ENCODE measurements at regions not wholly inside any gene's neighbourhood (a gene's known extent, or its start where the extent isn't known, plus 50 kb on each side); places are given as distances from the start of the nearest gene placed in this dataset.
"Not testable (repeated sequence)": the region's sequence is repeated elsewhere in the genome, so short reads cannot be mapped to it uniquely, and the experiment has no call there.

- DNase-seq (ENCODE audit: low read depth in 2 of 2) = not testable (repeated sequence)
These were observed 191.3 kb upstream of the DDX18 start for GRCh38 chr2:117623175-117623574.

- DNase-seq (ENCODE audit: low read depth in 2 of 2) = no peak
These were observed 183.1 kb upstream of the DDX18 start for GRCh38 chr2:117631152-117631945.

- no peak for DNase-seq (ENCODE audit: low read depth in 2 of 2)
These were observed 179.0 kb upstream of the DDX18 start for GRCh38 chr2:117635481-117635880.

- DNase-seq (ENCODE audit: low read depth in 2 of 2) = no peak
These were observed 175.1 kb upstream of the DDX18 start for GRCh38 chr2:117639401-117639800.

- no peak for DNase-seq (ENCODE audit: low read depth in 2 of 2)
These were observed 170.1 kb upstream of the DDX18 start for GRCh38 chr2:117644403-117644802.

GRCh38 chr2:117645458-117645857, 169.0 kb upstream of the DDX18 start:
- DNase-seq (ENCODE audit: low read depth in 2 of 2) = no peak

GRCh38 chr2:117646099-117646498, 168.4 kb upstream of the DDX18 start:
- no peak for DNase-seq (ENCODE audit: low read depth in 2 of 2)

GRCh38 chr2:117646872-117647271, 167.6 kb upstream of the DDX18 start:
- no peak for DNase-seq (ENCODE audit: low read depth in 2 of 2)

GRCh38 chr2:117656546-117656945, 157.9 kb upstream of the DDX18 start:
- DNase-seq (ENCODE audit: low read depth in 2 of 2) = no peak

GRCh38 chr2:117661619-117662018, 152.9 kb upstream of the DDX18 start:
- no peak for DNase-seq (ENCODE audit: low read depth in 2 of 2)

GRCh38 chr2:117674172-117674571, 140.3 kb upstream of the DDX18 start:
- no peak for DNase-seq (ENCODE audit: low read depth in 2 of 2)

- DNase-seq (ENCODE audit: low read depth in 2 of 2) = no peak
These were observed 134.5 kb upstream of the DDX18 start for GRCh38 chr2:117679952-117680351.

GRCh38 chr2:117684919-117685318, 129.6 kb upstream of the DDX18 start:
- DNase-seq (ENCODE audit: low read depth in 2 of 2) = no peak

- no peak for DNase-seq (ENCODE audit: low read depth in 2 of 2)
These were observed 127.8 kb upstream of the DDX18 start for GRCh38 chr2:117686699-117687098.

- DNase-seq (ENCODE audit: low read depth in 2 of 2) = no peak
These were observed 122.9 kb upstream of the DDX18 start for GRCh38 chr2:117691595-117691994.

GRCh38 chr2:117692001-117692763, 122.3 kb upstream of the DDX18 start:
- no peak for DNase-seq (ENCODE audit: low read depth in 2 of 2)

- DNase-seq (ENCODE audit: low read depth in 2 of 2) = no peak
These were observed 121.3 kb upstream of the DDX18 start for GRCh38 chr2:117693154-117693553.

GRCh38 chr2:117693651-117694050, 120.8 kb upstream of the DDX18 start:
- no peak for DNase-seq (ENCODE audit: low read depth in 2 of 2)

- no peak for DNase-seq (ENCODE audit: low read depth in 2 of 2)
These were observed 116.2 kb upstream of the DDX18 start for GRCh38 chr2:117698287-117698686.

- DNase-seq (ENCODE audit: low read depth in 2 of 2) = no peak
These were observed 115.7 kb upstream of the DDX18 start for GRCh38 chr2:117698819-117699218.

- no peak for DNase-seq (ENCODE audit: low read depth in 2 of 2)
These were observed 114.0 kb upstream of the DDX18 start for GRCh38 chr2:117700471-117700870.

- no peak for DNase-seq (ENCODE audit: low read depth in 2 of 2)
These were observed 113.1 kb upstream of the DDX18 start for GRCh38 chr2:117701365-117701764.

- no peak for DNase-seq (ENCODE audit: low read depth in 2 of 2)
These were observed 112.4 kb upstream of the DDX18 start for GRCh38 chr2:117702098-117702497.

Measured in dermis microvascular lymphatic vessel endothelial cell (primary cell).